Fibroblast of skin of left biceps (primary cell): ENCODE measurements at regions not wholly inside any gene's neighbourhood (a gene's known extent, or its start where the extent isn't known, plus 50 kb on each side); places are given as distances from the start of the nearest gene placed in this dataset.
"Not testable (repeated sequence)": the region's sequence is repeated elsewhere in the genome, so short reads cannot be mapped to it uniquely, and the experiment has no call there.

Experiments used
- DNase-seq, 2 experiments: peaks; one replicate each; pipeline ENCODE4 v3.0.0-alpha.2; 2013; ENCODE audit warnings: low read depth in 2 of 2

GRCh38 chr9:29514336-29514735 lies 1941.1 kb upstream of the C9orf72 start:
- no peak for DNase-seq

- no peak for DNase-seq
These were observed 1941.6 kb upstream of the C9orf72 start for GRCh38 chr9:29514862-29515261.

GRCh38 chr9:29548436-29548835 lies 1975.2 kb upstream of the C9orf72 start:
- DNase-seq, result no peak

GRCh38 chr9:29555502-29555901 lies 1982.2 kb upstream of the C9orf72 start:
- DNase-seq, result no peak

GRCh38 chr9:29556317-29556716 lies 1983.0 kb upstream of the C9orf72 start:
- DNase-seq, result peak; percentile 50 to 51

GRCh38 chr9:29556746-29557145 lies 1983.5 kb upstream of the C9orf72 start:
- no peak for DNase-seq

GRCh38 chr9:29564564-29564963 lies 1991.3 kb upstream of the C9orf72 start:
- no peak for DNase-seq

- DNase-seq, result no peak
These were observed 2001.9 kb upstream of the C9orf72 start for GRCh38 chr9:29575219-29575618.

GRCh38 chr9:29588361-29588760 lies 2015.1 kb upstream of the C9orf72 start:
- no peak for DNase-seq

- DNase-seq, result no peak
These were observed 2036.0 kb upstream of the C9orf72 start for GRCh38 chr9:29609282-29609681.

- no peak for DNase-seq
These were observed 2040.5 kb upstream of the C9orf72 start for GRCh38 chr9:29613773-29614172.

- no peak for DNase-seq
These were observed 2043.6 kb upstream of the C9orf72 start for GRCh38 chr9:29616844-29617243.

- peak; percentile 66 to 71 for DNase-seq
These were observed 2052.0 kb upstream of the C9orf72 start for GRCh38 chr9:29625292-29625731.

- no peak for DNase-seq
These were observed 2052.7 kb upstream of the C9orf72 start for GRCh38 chr9:29625931-29626330.

GRCh38 chr9:29628856-29629255 lies 2055.6 kb upstream of the C9orf72 start:
- DNase-seq, result not testable (repeated sequence)

- peak; percentile 30 to 42 for DNase-seq
These were observed 2064.4 kb upstream of the C9orf72 start for GRCh38 chr9:29637471-29638237.

- no peak for DNase-seq
These were observed 2067.2 kb upstream of the C9orf72 start for GRCh38 chr9:29640507-29640906.

GRCh38 chr9:29644514-29644913 lies 2071.2 kb upstream of the C9orf72 start:
- no peak for DNase-seq

GRCh38 chr9:29647451-29647850 lies 2074.2 kb upstream of the C9orf72 start:
- no peak for DNase-seq

GRCh38 chr9:29648132-29648531 lies 2074.9 kb upstream of the C9orf72 start:
- DNase-seq, result no peak

GRCh38 chr9:29648601-29649000 lies 2075.3 kb upstream of the C9orf72 start:
- no peak for DNase-seq

- DNase-seq, result no peak
These were observed 2083.5 kb upstream of the C9orf72 start for GRCh38 chr9:29656641-29657406.

- no peak for DNase-seq
These were observed 2084.5 kb upstream of the C9orf72 start for GRCh38 chr9:29657821-29658220.
